K562 (cell line): ENCODE measurements at regions not wholly inside any gene's neighbourhood (a gene's known extent, or its start where the extent isn't known, plus 50 kb on each side); places are given as distances from the start of the nearest gene placed in this dataset.

Experiments used
- CHD1 ChIP-seq: fragments of 200-600 bp; sonication (generic); IDR thresholded peaks from one replicate; pipeline ENCODE4 v1.6.1; 2012; ENCODE audit warnings: mild to moderate bottlenecking, moderate library complexity, low read length, inconsistent platforms
- EP300 ChIP-seq: IDR thresholded peaks from 2 replicates; pipeline ENCODE4 v1.6.1; 2012; ENCODE audit warnings: low read length, improper control_type of control experiment
- SMARCA4 ChIP-seq: fragments of 450-650 bp; IDR thresholded peaks from 2 replicates; pipeline ENCODE4 v1.6.1; 2016
- ZNF3 ChIP-seq: fragments of 250-450 bp; sonication (Bioruptor Pico); IDR thresholded peaks from 2 replicates; pipeline ENCODE4 v1.5.0; 2021; ENCODE audit warnings: mild to moderate bottlenecking, moderate library complexity
- TF ChIP-seq, protein P1 (sequence below), 3 experiments: IDR thresholded peaks in 2 of 3; conservative IDR thresholded peaks in 1 of 3; 2 replicates each; pipeline ENCODE4 v1.5.1; 2011 to 2012; ENCODE audit warnings: low read length in 3 of 3, mild to moderate bottlenecking in 3 of 3, control low read depth in 2 of 3, improper control_type of control experiment in 1 of 3, inconsistent platforms in 1 of 3, low read depth in 1 of 3, mixed read lengths in 1 of 3, moderate library complexity in 1 of 3; ENCODE audit not compliant: insufficient read depth in 2 of 3

- peak; percentile 80 for TF ChIP-seq EP300
- no peak for TF ChIP-seq CHD1
- TF ChIP-seq, protein P1, sequence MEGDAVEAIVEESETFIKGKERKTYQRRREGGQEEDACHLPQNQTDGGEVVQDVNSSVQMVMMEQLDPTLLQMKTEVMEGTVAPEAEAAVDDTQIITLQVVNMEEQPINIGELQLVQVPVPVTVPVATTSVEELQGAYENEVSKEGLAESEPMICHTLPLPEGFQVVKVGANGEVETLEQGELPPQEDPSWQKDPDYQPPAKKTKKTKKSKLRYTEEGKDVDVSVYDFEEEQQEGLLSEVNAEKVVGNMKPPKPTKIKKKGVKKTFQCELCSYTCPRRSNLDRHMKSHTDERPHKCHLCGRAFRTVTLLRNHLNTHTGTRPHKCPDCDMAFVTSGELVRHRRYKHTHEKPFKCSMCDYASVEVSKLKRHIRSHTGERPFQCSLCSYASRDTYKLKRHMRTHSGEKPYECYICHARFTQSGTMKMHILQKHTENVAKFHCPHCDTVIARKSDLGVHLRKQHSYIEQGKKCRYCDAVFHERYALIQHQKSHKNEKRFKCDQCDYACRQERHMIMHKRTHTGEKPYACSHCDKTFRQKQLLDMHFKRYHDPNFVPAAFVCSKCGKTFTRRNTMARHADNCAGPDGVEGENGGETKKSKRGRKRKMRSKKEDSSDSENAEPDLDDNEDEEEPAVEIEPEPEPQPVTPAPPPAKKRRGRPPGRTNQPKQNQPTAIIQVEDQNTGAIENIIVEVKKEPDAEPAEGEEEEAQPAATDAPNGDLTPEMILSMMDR (IDR thresholded peaks at IDR 0.05 in 2 of 3, conservative IDR thresholded peaks at IDR 0.05 in 1 of 3; ENCODE audit: insufficient read depth in 2 of 3, low read depth in 1 of 3, low read length in 3 of 3) = no peak
- no peak for TF ChIP-seq ZNF3 (CRISPR knock-in tag)
- TF ChIP-seq SMARCA4 = peak; percentile 63; the same call in 1 of the 2 replicates
These were observed 632.3 kb upstream of the NR2F2 start for GRCh38 chr15:95698230-95698629.
